Peyer's patch (tissue), 4 donors: ENCODE measurements at regions not wholly inside any gene's neighbourhood (a gene's known extent, or its start where the extent isn't known, plus 50 kb on each side); places are given as distances from the start of the nearest gene placed in this dataset.

ENCODE experiments used
- POLR2A ChIP-seq, 2 donors: fragments of 450-650 bp; IDR thresholded peaks; one replicate each; pipeline ENCODE4 v1.5.1; 2017; ENCODE audit warnings: antibody characterized with exemption in 2 of 2, mild to moderate bottlenecking in 2 of 2, moderate library complexity in 2 of 2
- TF ChIP-seq, protein P1 (sequence below), 6 experiments: fragments of 450-650 bp in 4 of 6; fragments of 200-600 bp in 2 of 6; sonication (generic) in 1 of 6; IDR thresholded peaks; one replicate each; pipeline ENCODE4 v1.5.1; 2017 to 2019; ENCODE audit warnings: antibody characterized with exemption in 6 of 6, mild to moderate bottlenecking in 3 of 6, moderate library complexity in 1 of 6

DNA sequence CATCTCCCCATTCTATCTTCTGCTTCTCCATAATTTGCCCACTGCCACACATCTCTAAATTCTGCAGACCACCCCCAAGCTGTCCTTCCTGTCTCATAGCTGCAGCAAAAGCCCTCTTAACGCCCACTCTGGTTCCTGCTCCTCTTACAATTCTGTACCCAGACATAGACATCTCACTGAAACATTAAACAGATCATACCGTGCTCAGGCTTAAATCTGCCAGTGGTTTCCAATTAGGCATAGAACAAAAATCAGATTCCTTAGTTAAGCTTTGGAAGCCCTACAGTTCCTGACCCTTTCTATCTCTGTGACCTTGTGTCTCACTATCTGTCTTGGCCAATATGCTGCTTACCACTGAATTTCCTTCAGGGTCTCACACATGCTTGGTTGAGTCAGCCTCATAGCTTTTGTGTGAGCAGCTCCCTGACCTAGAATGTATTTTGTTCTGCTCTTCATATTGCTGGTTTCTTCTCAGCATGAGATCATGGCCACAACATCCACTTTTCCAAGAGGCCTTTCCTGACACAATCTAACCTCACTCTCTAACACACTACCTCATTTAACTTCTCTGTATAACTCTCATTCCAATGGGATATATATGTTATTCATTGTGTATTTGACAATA, 749.7 kb downstream of the MAFB start:
- no peak for TF ChIP-seq POLR2A (IDR thresholded peaks at IDR 0.05)
- TF ChIP-seq, protein P1, sequence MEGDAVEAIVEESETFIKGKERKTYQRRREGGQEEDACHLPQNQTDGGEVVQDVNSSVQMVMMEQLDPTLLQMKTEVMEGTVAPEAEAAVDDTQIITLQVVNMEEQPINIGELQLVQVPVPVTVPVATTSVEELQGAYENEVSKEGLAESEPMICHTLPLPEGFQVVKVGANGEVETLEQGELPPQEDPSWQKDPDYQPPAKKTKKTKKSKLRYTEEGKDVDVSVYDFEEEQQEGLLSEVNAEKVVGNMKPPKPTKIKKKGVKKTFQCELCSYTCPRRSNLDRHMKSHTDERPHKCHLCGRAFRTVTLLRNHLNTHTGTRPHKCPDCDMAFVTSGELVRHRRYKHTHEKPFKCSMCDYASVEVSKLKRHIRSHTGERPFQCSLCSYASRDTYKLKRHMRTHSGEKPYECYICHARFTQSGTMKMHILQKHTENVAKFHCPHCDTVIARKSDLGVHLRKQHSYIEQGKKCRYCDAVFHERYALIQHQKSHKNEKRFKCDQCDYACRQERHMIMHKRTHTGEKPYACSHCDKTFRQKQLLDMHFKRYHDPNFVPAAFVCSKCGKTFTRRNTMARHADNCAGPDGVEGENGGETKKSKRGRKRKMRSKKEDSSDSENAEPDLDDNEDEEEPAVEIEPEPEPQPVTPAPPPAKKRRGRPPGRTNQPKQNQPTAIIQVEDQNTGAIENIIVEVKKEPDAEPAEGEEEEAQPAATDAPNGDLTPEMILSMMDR (IDR thresholded peaks at IDR 0.05) = no peak
